ENCODE measurements at regions not wholly inside any gene's neighbourhood (a gene's known extent, or its start where the extent isn't known, plus 50 kb on each side); places are given as distances from the start of the nearest gene placed in this dataset.
"Not testable (repeated sequence)": the region's sequence is repeated elsewhere in the genome, so short reads cannot be mapped to it uniquely, and the experiment has no call there.

DNA sequence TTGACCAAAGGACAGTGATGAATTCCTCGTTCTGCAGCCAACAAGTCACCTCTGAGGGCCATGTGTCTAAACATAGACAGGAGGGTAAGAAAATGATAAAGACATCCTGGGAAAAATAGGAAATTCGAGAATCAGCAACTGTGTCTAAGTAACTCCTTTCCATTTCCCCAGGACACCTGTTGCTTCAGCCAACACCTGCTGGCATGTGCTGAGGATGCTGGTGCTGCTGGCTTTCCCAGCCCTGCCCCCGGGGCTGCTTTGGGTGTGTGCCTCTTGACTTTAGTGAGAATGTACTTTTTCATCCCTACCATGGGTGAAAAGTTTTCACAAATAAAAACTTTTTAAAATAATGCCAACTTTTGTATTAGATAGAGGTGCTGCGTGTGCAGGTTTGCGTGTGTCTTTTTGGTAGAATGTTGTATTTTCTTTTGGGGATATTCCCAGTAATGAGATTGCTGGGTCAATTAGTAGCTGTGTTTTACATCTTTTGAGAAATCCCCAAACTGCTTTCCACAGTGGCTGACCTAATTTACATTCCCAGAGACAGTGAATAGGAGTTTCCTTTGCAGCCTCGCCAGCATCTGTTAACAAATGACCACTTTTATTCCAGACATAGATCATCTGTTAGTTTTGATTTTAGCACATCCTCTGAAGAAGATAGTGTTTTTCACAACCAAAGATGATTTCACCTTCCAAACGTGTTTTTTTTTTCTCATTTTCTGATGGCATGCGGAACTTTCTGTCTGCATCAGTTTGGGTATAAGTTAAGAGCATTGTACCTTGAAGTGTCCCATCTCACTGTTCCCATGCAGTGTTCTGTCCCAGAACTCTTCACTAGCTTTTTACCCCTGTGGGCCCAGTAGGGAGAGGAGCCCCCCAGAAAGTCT, 104.2 kb upstream of the ACBD5 start:
- no peak for DNase-seq (ENCODE audit: low read depth)

DNA sequence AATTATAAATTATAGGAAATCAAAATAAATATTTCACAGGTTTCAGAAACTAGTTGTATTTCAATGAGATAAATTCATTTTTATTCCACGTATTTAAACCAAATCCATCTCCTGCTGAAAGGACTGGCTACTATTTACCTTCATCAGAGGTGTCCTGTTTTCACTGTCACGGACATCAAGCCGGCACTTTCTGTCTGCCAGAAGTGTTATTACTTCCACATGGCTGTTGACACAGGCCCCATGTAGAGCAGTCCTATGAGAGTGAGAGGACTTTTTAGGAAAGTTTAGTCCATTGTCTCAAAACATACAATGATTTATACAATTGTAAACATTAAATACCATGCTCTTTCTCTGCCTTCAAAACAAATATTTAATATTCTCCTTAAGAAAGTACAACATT, 100.4 kb upstream of the ACBD5 start:
- no peak for DNase-seq (ENCODE audit: low read depth)

DNA sequence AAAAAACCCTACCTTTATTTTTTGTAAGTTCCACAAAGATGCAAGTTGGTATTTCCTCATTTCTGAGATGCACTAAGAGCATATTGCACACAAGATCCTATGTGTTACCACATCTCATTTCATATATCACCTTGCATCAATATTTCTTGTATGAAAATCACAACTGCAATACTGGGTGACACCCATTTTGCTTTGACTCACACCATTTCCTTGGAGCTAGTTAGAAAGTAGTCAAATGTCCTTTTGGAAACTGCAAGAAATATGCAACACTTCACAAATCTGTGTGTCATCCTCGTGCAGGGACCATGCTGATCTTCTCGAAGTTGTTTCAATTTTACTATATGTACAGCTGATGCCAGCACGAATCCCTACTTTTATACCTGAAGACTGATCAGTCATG, 94.6 kb upstream of the ACBD5 start:
- not testable (repeated sequence) for DNase-seq (ENCODE audit: low read depth)

DNA sequence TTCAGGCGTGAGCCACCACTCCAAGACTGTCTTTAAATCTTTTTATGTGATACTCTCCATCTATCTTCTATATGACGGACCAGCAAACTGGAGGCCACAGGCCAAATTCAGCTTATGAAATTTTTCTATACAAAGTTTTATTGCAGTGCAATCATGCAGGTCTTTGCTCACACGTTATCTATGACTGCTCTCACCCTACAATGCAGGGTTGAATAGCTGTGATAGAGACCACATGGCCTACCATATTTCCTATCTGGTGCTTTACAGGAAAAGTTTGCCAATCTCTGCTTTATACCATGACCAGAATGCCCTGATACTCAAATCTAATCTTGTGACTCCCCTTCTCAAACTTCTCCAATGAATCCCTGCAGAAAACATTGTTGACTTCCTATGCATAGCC, 89.5 kb upstream of the ACBD5 start:
- no peak for DNase-seq (ENCODE audit: low read depth)

DNA sequence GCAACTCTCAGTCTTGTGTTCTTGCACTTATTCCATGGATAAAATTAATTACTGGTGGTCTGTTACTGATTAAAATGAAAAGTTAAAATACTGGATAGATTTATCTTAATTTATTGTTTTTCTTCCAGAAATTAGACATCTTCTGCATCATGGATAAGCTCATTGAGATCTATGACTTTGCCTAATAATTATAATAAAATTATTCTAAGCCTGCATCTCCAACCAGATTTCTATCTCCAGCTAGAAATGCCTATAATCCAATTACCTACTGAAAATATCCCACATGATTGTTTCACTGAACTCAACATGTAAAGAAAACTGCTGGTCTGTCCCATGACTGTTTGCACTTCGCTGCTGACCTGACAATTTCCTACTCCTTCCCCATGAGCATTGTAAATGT, 88.3 kb upstream of the ACBD5 start:
- DNase-seq (ENCODE audit: low read depth), result no peak

DNA sequence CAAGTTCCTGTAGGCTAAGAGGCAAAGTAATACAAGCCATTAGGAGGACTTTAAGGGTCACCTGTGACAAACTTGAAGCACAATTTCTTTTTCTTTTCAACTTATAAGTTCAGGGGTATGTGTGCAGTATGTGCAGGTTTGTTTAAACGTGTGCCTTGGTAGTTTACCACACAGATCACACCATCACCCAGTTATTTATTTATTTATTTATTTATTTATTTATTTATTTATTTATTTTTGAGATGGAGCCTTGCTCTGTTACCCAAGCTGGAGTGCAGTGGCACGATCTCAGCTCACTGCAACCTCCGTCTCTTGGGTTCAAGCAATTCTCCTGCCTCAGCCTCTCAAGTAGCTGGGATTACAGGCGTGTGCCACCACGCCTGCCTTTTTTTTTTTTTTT, 86.2 kb upstream of the ACBD5 start:
- not testable (repeated sequence) for DNase-seq (ENCODE audit: low read depth)

DNA sequence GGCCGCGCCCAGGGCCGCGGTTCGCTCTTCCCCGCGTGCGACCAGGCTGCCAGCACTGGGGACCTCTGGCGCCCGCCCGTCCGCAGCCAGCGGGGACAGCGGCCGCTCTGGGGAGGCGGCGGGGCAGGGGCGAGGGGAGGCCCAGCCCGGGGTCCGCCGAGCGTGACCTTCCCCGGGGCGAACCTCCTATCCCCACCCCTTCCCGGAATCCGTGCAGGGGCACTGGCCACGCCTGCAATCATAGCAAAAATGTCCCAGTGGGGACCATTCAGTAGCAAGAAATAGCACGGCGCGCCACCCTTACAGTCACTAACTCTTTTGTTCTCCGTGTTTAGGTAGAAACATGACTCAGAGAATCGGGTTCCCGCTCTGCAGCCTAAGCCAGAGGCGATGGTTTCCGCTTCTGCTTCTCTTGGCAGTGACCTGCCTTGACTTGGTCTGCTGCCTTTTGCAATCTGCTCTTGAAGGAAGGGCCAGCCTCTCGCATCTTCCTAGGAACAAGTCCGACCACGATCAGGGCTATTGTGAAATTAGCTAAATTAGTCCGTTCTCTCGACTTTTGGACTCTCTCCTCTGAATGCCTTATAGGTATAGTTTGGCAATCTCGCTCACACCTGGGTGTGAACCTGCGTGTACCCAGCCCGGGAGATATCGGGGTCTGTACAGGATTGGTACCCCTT, 79.3 kb upstream of the ACBD5 start:
- DNase-seq (ENCODE audit: low read depth), result peak; percentile 66

DNA sequence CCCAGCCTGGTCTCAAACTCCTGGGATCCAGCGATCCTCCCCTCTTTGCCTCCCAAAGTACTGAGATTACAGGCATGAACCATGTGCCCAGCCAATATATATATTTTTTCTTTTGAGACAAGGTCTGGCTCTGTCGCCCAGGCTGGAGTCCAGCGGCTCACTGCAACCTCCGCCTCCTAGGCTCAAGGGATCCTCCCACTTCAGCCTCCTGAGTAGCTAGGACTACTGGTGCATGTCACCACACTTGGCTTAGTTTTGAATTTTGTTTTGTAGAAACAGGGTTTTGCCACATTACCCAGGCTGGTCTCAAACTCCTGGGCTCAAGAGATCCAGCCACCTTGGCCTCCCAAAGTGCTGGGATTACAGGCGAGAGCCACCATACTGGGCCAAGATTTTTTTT, 78.5 kb upstream of the ACBD5 start:
- DNase-seq (ENCODE audit: low read depth), result not testable (repeated sequence)

DNA sequence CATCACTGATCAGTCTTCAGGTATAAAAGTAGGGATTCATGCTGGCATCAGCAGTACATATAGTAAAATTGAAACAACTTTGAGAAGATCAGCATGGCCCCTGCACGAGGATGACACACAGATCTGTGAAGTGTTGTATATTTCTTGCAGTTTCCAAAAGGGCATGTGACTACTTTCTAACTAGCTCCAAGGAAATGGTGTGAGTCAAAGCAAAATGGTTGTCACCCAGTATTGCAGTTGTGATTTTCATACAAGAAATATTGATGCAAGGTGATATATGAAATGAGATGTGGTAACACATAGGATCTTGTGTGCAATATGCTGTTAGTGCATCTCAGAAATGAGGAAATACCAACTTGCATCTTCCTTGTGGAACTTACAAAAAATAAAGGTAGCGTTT, 74.5 kb upstream of the ACBD5 start:
- not testable (repeated sequence) for DNase-seq (ENCODE audit: low read depth)

DNA sequence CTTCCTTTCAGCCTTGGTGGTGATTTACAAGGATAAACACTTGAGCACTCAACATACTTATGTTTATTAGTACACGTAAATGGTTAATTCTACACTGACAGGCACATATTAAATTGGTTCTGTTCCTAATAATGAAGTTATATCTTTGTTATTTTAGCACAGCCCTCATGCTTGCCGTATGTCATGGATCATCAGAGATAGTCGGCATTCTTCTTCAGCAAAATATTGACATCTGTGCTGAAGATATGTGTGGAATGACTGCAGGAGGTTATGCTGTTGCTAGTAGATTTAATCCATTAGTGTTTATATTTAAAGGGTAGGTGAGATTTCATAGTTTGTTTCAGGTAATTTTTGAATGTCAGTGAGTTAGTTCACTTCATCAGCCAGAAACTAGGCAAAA, 73.0 kb upstream of the ACBD5 start:
- not testable (repeated sequence) for DNase-seq (ENCODE audit: low read depth)

DNA sequence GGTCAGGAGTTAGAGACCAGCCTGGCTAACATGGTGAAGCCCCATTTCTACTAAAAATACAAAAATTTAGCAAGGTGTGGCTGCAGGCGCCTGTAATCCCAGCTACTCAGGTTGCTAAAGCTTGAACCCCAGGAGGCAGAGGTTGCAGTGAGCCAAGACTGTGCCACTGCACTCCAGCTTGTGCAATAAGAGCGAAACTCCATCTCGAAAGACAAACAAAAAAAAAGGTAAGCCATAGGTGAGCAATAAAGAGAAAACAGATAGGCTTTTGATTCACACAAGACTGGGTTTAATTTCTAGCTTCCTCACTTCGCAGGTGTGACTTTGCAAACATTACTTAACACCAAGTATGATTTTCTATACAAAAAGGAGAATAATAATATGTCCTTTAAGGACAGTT, 72.3 kb upstream of the ACBD5 start:
- DNase-seq (ENCODE audit: low read depth), result no peak

DNA sequence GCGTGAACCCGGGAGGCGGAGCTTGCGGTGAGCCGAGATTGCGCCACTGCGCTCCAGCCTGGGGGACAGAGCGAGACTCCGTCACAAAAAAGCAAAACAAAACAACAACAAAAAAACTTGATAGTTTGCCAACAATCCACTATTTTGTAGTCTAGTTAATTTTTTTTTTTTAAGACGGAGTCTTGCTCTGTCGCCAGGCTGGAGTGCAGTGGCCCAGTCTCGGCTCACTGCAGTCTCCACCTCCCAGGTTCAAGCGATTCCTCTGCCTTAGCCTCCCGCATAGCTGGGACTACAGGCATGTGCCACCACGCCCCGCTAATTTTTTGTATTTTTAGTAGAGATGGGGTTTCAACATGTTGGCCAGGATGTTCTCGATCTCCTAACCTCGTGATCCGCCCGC, 71.2 kb upstream of the ACBD5 start:
- DNase-seq (ENCODE audit: low read depth), result not testable (repeated sequence)

DNA sequence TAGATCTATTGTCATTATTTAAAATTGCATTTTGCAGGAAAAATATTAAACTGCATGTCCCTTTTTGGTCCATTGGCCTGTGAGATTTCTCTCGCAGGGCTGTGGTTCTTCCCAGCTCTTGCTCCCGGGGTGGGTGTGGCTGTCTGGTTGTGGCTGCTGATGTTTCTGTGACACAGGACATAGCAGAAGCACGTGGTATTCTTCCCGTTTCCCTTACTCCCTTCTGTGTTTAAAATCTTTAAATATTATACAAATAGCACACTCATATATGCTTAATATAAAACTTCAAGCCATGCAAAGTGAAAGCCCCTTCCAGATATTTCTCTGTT, 57.9 kb upstream of the ACBD5 start:
- peak; percentile 12 for DNase-seq (ENCODE audit: low read depth)

DNA sequence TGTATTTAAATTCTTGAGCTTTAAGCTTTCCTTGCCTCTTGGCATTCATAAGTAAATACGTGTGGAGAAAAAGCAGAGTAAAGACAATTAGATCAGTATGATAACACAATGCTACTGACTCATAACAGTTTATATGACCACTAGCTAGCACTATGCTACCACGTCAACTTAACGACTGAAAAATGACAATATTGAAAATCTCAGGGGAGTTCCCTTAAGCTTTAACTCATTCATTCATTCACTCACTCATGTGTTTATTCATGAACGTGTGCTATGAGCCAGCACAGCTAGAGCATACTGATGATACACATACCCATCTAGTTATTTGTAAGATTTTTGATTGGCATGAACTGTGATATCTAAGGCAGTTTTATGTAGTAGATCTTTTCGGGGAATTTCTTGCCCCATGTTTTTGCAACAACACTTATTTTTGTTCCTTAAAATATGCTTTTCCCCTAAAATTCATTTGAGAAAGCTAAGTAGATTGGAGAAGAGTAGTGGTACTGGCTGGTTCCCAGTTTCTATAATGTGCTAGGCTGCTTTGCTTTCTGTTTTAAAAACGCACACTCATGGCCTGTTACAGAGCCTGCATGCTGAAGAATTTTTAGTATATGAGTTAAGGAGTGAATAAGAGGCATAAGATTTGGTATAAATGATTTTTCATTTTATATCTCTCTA, 57.4 kb upstream of the ACBD5 start:
- peak; percentile 4 for DNase-seq (ENCODE audit: low read depth)

DNA sequence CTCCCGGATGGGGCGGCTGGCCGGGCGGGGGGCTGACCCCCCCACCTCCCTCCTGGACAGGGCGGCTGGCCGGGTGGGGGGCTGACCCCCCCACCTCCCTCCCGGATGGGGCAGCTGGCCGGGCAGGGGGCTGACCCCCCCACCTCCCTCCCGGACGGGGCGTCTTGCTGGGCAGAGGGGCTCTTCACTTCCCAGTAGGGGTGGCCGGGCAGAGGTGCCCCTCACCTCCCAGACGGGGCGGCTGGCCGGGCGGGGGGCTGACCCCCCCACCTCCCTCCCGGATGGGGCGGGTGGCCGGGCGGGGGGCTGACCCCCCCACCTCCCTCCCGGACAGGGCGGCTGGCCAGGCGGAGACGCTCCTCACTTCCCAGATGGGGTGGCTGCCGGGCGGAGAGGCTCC, 55.7 kb upstream of the ACBD5 start:
- DNase-seq (ENCODE audit: low read depth), result not testable (repeated sequence)

DNA sequence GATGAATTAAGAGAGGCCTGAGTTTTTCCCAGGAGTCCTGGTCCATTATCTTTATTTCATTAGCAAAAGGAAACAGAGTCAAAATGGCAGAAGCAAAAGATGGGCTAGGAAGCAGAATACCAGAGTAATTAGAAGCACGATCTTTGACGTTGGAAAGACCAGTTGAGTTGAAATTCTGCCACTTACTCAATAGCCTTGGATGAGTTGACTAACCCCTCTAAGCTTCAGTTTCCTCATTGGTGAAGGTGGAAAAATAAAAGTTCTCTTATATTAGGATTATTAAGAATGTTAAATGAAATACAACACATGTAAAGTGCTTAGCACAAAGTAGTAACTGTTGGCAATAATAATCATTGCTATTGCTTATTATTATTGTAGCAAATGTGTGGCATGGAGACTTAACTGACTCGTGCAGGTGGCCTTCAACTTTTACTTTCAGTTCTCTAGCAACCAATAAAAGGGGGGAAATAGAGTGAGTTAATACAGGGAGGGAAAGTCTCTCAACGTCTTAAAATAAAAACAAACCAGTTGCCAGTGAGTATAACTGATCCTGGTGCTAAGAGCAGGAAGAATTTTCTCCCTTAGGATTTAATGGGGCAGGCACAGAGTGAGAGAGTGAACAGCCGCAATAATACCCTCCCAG, 50.8 kb upstream of the ACBD5 start:
- DNase-seq (ENCODE audit: low read depth), result not testable (repeated sequence)
